ENCODE measurements at regions not wholly inside any gene's neighbourhood (a gene's known extent, or its start where the extent isn't known, plus 50 kb on each side); places are given as distances from the start of the nearest gene placed in this dataset.

GRCh38 chr2:16962505-16962904 lies 296.9 kb upstream of the CYRIA start:
- no peaks in the 10 kb centered on the region for H3K27me3 ChIP-seq (ENCODE audit: control insufficient read depth, insufficient read depth, low read length)
- CTCF ChIA-PET, result no interaction called here
- no peak overlapping the region for H3K4me3 ChIP-seq (ENCODE audit: low read depth, low read length)
- no peak for DNase-seq (ENCODE audit: low read depth)
- POLR2A ChIA-PET, result no interaction called here
- no peaks in the 10 kb centered on the region for H3K36me3 ChIP-seq (ENCODE audit: control insufficient read depth, insufficient read depth, low read length)
- TF ChIP-seq CTCF (IDR thresholded peaks at IDR 0.05; ENCODE audit: insufficient read depth, low read depth, low read length), result no peak

GRCh38 chr2:16960579-16960978 lies 294.9 kb upstream of the CYRIA start:
- ChIA-PET POLR2A (no interaction called here), CTCF (no interaction called here)
- H3K4me3 ChIP-seq (ENCODE audit: low read depth, low read length), result no peak overlapping the region
- no peak for DNase-seq (ENCODE audit: low read depth)
- H3K27me3 ChIP-seq (ENCODE audit: control insufficient read depth, insufficient read depth, low read length), result no peaks in the 10 kb centered on the region
- no peaks in the 10 kb centered on the region for H3K36me3 ChIP-seq (ENCODE audit: control insufficient read depth, insufficient read depth, low read length)
- TF ChIP-seq CTCF (IDR thresholded peaks at IDR 0.05; ENCODE audit: insufficient read depth, low read depth, low read length), result no peak

GRCh38 chr2:16958266-16958665 lies 292.6 kb upstream of the CYRIA start:
- no peak for DNase-seq (ENCODE audit: low read depth)
- Histone ChIP-seq H3K27me3 (ENCODE audit: control insufficient read depth, insufficient read depth, low read length) (no peaks in the 10 kb centered on the region), H3K4me3 (ENCODE audit: low read depth, low read length) (no peak overlapping the region), H3K36me3 (ENCODE audit: control insufficient read depth, insufficient read depth, low read length) (no peaks in the 10 kb centered on the region)
- ChIA-PET CTCF (no interaction called here), POLR2A (no interaction called here)
- no peak for TF ChIP-seq CTCF (IDR thresholded peaks at IDR 0.05; ENCODE audit: insufficient read depth, low read depth, low read length)

- no peak for TF ChIP-seq CTCF (IDR thresholded peaks at IDR 0.05; ENCODE audit: insufficient read depth, low read depth, low read length)
- H3K36me3 ChIP-seq (ENCODE audit: control insufficient read depth, insufficient read depth, low read length), result no peaks in the 10 kb centered on the region
- ChIA-PET POLR2A (no interaction called here), CTCF (no interaction called here)
- H3K4me3 ChIP-seq (ENCODE audit: low read depth, low read length), result no peak overlapping the region
- DNase-seq (ENCODE audit: low read depth), result no peak
- no peaks in the 10 kb centered on the region for H3K27me3 ChIP-seq (ENCODE audit: control insufficient read depth, insufficient read depth, low read length)
Observed at GRCh38 chr2:16952805-16953204, 287.2 kb upstream of the CYRIA start.

GRCh38 chr2:16952368-16952767 lies 286.7 kb upstream of the CYRIA start:
- ChIA-PET CTCF (no interaction called here), POLR2A (no interaction called here)
- no peak for TF ChIP-seq CTCF (IDR thresholded peaks at IDR 0.05; ENCODE audit: insufficient read depth, low read depth, low read length)
- Histone ChIP-seq H3K36me3 (ENCODE audit: control insufficient read depth, insufficient read depth, low read length) (no peaks in the 10 kb centered on the region), H3K27me3 (ENCODE audit: control insufficient read depth, insufficient read depth, low read length) (no peaks in the 10 kb centered on the region), H3K4me3 (ENCODE audit: low read depth, low read length) (no peak overlapping the region)
- DNase-seq (ENCODE audit: low read depth), result no peak

Measured in BJ (cell line).